Lower lobe of right lung (tissue), 2 donors: ENCODE measurements at regions not wholly inside any gene's neighbourhood (a gene's known extent, or its start where the extent isn't known, plus 50 kb on each side); places are given as distances from the start of the nearest gene placed in this dataset.

Experiments used
- ATAC-seq, 2 donors: fragments of 200-7000 bp; cut with Tn5 transposase; one replicate each; pipeline ENCODE4 v1.9.1; 2020 to 2022; ENCODE audit warnings: mild to moderate bottlenecking in 2 of 2, moderate library complexity in 2 of 2
- DNase-seq: peaks from one replicate; pipeline ENCODE4 v3.0.0-alpha.2; 2020
- H3K27ac ChIP-seq: fragments of 200-600 bp; one replicate; pipeline ENCODE4 v1.8.0; 2022
- H3K27me3 ChIP-seq: fragments of 200-600 bp; one replicate; pipeline ENCODE4 v1.8.0; 2022; ENCODE audit warnings: low read depth
- H3K36me3 ChIP-seq: fragments of 200-600 bp; one replicate; pipeline ENCODE4 v1.8.0; 2022; ENCODE audit warnings: mild to moderate bottlenecking
- H3K4me1 ChIP-seq: fragments of 200-600 bp; one replicate; pipeline ENCODE4 v1.8.0; 2022
- H3K4me3 ChIP-seq: fragments of 200-600 bp; one replicate; pipeline ENCODE4 v1.8.0; 2022; ENCODE audit warnings: mild to moderate bottlenecking
- H3K9me3 ChIP-seq: fragments of 200-600 bp; one replicate; pipeline ENCODE4 v1.8.0; 2022
- CTCF ChIP-seq: fragments of 200-600 bp; IDR thresholded peaks from one replicate; pipeline ENCODE4 v1.8.0; 2022; ENCODE audit warnings: antibody characterized with exemption, mild to moderate bottlenecking
- intact Hi-C: fragments of 100-400 bp; cut with DNase I; formaldehyde crosslinking; loops from one replicate; pipeline ENCODE4 v1.11.0; 2022
- donor health status: DM: no; HTN: yes; CAD: no; lungs with severe emphysema.

GRCh38 chr2:121869873-121870272, 114.4 kb downstream of the TSN start:
- no peak overlapping the region for H3K4me3 ChIP-seq
- H3K4me1 ChIP-seq = no peaks in the 10 kb centered on the region
- no peak for TF ChIP-seq CTCF
- ATAC-seq (no peak), DNase-seq (no peak)
- intact Hi-C loops = no loop called here
- H3K9me3 ChIP-seq = no peaks in the 10 kb centered on the region
- H3K27me3 ChIP-seq = no peaks in the 10 kb centered on the region
- H3K27ac ChIP-seq = no peak overlapping the region
- H3K36me3 ChIP-seq = no peaks in the 10 kb centered on the region

GRCh38 chr2:121872651-121873050, 117.2 kb downstream of the TSN start:
- ATAC-seq (no peak), DNase-seq (no peak)
- Histone ChIP-seq H3K36me3 (no peaks in the 10 kb centered on the region), H3K27me3 (no peaks in the 10 kb centered on the region), H3K4me3 (no peak overlapping the region), H3K4me1 (no peaks in the 10 kb centered on the region), H3K27ac (no peak overlapping the region), H3K9me3 (no peaks in the 10 kb centered on the region)
- no peak for TF ChIP-seq CTCF
- intact Hi-C loops = no loop called here

- intact Hi-C loops = no loop called here
- Histone ChIP-seq H3K36me3 (no peaks in the 10 kb centered on the region), H3K4me3 (no peak overlapping the region), H3K4me1 (no peaks in the 10 kb centered on the region), H3K9me3 (no peaks in the 10 kb centered on the region), H3K27me3 (no peaks in the 10 kb centered on the region), H3K27ac (no peak overlapping the region)
- TF ChIP-seq CTCF = no peak
- ATAC-seq (no peak), DNase-seq (no peak)
These were observed 118.4 kb downstream of the TSN start for GRCh38 chr2:121873864-121874263.

GRCh38 chr2:121875585-121876185, 120.2 kb downstream of the TSN start:
- H3K4me1 ChIP-seq = no peaks in the 10 kb centered on the region

GRCh38 chr2:121877366-121877765, 121.9 kb downstream of the TSN start:
- ATAC-seq = no peak
- H3K9me3 ChIP-seq = no peaks in the 10 kb centered on the region
- DNase-seq = no peak
- H3K4me1 ChIP-seq = no peaks in the 10 kb centered on the region
- no peaks in the 10 kb centered on the region for H3K27me3 ChIP-seq
- H3K36me3 ChIP-seq = no peaks in the 10 kb centered on the region
- intact Hi-C loops = no loop called here
- no peak overlapping the region for H3K4me3 ChIP-seq
- no peak overlapping the region for H3K27ac ChIP-seq
- TF ChIP-seq CTCF = no peak

More at GRCh38 chr2:121875585-121876185, 120.2 kb downstream of the TSN start:
- ATAC-seq (no peak), DNase-seq (no peak)
- Histone ChIP-seq H3K27ac (no peak overlapping the region), H3K36me3 (no peaks in the 10 kb centered on the region), H3K9me3 (no peaks in the 10 kb centered on the region), H3K27me3 (no peaks in the 10 kb centered on the region), H3K4me3 (no peak overlapping the region)
- no peak for TF ChIP-seq CTCF
- intact Hi-C loops = no loop called here
